Epithelial cell of proximal tubule (primary cell): ENCODE measurements at regions not wholly inside any gene's neighbourhood (a gene's known extent, or its start where the extent isn't known, plus 50 kb on each side); places are given as distances from the start of the nearest gene placed in this dataset.
"Not testable (repeated sequence)": the region's sequence is repeated elsewhere in the genome, so short reads cannot be mapped to it uniquely, and the experiment has no call there.

Source experiments
- DNase-seq: peaks from one replicate; pipeline ENCODE4 v3.0.0-alpha.2; 2011; ENCODE audit warnings: low read depth
- H3K4me3 ChIP-seq: 2 replicates; pipeline ENCODE4 v1.5.1; 2011; ENCODE audit warnings: low read depth, mild to moderate bottlenecking, low read length
- TF ChIP-seq, protein P1 (sequence below): conservative IDR thresholded peaks from 2 replicates; pipeline ENCODE4 v1.5.1; 2012; ENCODE audit warnings: low read depth, mild to moderate bottlenecking, low read length

GRCh38 chr10:33034931-33035330 is 76.9 kb upstream of the ITGB1 start:
- TF ChIP-seq, protein P1, sequence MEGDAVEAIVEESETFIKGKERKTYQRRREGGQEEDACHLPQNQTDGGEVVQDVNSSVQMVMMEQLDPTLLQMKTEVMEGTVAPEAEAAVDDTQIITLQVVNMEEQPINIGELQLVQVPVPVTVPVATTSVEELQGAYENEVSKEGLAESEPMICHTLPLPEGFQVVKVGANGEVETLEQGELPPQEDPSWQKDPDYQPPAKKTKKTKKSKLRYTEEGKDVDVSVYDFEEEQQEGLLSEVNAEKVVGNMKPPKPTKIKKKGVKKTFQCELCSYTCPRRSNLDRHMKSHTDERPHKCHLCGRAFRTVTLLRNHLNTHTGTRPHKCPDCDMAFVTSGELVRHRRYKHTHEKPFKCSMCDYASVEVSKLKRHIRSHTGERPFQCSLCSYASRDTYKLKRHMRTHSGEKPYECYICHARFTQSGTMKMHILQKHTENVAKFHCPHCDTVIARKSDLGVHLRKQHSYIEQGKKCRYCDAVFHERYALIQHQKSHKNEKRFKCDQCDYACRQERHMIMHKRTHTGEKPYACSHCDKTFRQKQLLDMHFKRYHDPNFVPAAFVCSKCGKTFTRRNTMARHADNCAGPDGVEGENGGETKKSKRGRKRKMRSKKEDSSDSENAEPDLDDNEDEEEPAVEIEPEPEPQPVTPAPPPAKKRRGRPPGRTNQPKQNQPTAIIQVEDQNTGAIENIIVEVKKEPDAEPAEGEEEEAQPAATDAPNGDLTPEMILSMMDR: no peak
- no peak for DNase-seq
- no peak overlapping the region for H3K4me3 ChIP-seq

DNA sequence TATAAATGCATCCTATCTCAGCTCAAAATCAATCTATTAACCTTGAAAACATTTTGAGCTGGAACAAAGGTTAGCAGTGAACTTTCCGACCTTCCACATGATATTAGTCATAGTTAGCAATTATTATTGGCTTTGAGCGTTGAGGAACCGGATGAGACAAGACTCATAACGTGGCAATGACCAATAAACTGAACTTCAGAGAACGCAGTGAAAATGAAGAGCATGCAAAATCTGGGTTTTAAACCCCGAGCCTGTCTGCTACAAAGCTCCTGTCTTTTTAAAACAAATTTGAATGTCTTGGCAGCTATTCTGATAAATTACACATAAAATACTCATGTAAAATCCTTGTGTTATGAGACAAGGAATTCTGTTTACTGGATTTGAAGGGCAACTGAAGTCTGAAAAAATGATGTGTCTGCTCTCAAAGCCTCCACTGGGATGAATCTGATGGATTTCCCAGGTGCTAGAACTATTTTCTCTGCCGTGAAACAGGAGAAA is 74.7 kb upstream of the ITGB1 start:
- no peak overlapping the region for H3K4me3 ChIP-seq
- TF ChIP-seq, protein P1: no peak
- no peak for DNase-seq

DNA sequence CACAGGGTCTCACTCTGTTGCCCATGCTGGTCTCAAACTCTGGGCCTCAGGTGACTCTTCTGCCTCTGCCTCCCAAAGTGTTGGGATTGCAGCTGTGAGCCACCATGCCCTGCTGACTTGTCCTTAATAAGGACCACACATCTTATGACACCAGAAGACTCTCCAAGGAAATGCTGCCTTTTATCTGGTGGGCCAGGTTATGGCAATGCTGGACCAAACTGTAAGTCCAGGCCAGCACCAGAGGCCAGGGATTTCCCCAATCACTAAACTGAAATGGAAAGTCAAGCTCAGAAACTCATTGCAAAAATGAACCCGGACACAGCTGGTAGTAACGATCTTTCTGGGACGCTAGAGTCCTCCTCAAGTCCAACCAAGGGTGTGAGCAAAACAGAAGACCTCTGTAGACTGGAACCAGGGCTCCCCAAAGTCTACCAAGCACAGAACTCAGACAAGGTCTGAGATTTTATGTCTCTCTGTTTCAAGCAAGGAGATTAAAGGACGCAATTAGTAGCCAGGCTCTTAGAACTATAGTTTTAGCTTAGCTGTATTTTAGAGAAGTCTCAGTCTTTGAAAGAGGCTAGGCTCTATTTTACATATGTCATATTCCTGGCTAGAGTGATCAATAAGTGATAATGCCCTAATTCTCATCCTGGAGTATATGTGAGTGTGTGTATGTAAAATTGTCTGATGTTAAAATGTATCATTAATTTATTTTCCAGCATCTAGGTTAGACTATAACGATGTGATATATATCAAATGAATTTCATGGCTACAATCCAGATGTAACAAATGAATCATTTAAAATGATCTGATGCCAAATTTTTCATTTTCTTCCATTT is 74.0 kb upstream of the ITGB1 start:
- DNase-seq: no peak
- TF ChIP-seq, protein P1: no peak
- no peak overlapping the region for H3K4me3 ChIP-seq

- no peak for DNase-seq
- no peak overlapping the region for H3K4me3 ChIP-seq
- TF ChIP-seq, protein P1: no peak
These were observed 73.1 kb upstream of the ITGB1 start for GRCh38 chr10:33031171-33031570.

- DNase-seq, H3K4me3 ChIP-seq: not testable (repeated sequence)
These were observed 70.5 kb upstream of the ITGB1 start for GRCh38 chr10:33028515-33028914.

DNA sequence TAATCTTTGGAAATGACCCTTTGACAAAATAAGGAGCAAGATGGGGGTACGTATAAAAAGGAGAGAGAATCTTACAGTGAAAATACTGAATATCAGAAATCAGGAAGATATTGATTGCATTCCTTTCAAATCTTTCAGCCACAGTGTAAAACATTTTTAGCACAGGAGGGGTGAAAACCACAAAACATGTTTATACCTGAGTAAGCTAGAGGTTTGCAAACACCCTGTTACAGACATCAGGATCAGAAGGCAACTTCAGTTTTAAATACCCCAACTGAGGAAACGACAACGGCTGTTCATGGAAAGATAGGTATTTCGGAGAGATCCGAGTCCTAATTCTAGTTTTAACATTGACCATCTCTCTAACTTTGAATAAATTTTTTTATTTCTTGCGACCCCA is 69.1 kb upstream of the ITGB1 start:
- TF ChIP-seq, protein P1: no peak
- H3K4me3 ChIP-seq: no peak overlapping the region
- no peak for DNase-seq

DNA sequence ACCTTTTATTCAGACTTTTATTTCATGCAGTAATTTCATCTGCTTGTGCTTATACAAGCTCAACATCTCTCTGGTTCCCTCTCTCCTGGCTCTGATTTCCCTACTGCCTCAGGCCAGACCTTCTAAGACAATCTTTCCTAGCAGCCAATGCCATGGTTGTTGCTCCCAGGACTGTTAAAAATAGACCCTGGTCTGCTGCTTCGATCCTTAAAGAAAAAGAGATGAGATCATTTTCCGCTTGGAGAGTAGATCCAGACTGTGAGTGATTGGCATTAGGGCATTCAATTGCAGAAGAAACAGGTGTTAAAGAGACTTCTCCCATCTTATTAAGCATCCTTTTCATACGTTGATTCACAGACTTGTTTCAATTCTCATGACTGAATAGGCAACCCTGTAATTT is 68.4 kb upstream of the ITGB1 start:
- DNase-seq: no peak
- TF ChIP-seq, protein P1: no peak

More for the DNA sequence above, 68.4 kb upstream of the ITGB1 start:
- H3K4me3 ChIP-seq: no peak overlapping the region
